ENCODE measurements at regions not wholly inside any gene's neighbourhood (a gene's known extent, or its start where the extent isn't known, plus 50 kb on each side); places are given as distances from the start of the nearest gene placed in this dataset.

- Histone ChIP-seq H3K9me3 (no peaks in the 10 kb centered on the region), H3K4me1 (no peaks in the 10 kb centered on the region), H3K36me3 (no peaks in the 10 kb centered on the region), H3K27ac (no peak overlapping the region), H3K27me3 (replicated peaks in 1 of 7) (no peaks in the 10 kb centered on the region), H3K4me3 (no peak overlapping the region)
- intact Hi-C loops (cut with DNase I; ENCODE audit: low total_unique reads) = no loop called here
- WGBS, 5 donors = 75 to 97% (median 90%) methylated on average over 3 of the region's 3 CpGs
- TF ChIP-seq POLR2AphosphoS5 (IDR thresholded peaks at IDR 0.05) = no peak
- TF ChIP-seq CTCF (IDR thresholded peaks at IDR 0.05 in 8 of 11, conservative IDR thresholded peaks at IDR 0.05 in 3 of 11) = no peak
- TF ChIP-seq POLR2A (IDR thresholded peaks at IDR 0.05) = no peak
- DNase-seq = no peak
Measured at GRCh38 chrX:39016556-39016955, 215.3 kb downstream of the MID1IP1 start.

DNA sequence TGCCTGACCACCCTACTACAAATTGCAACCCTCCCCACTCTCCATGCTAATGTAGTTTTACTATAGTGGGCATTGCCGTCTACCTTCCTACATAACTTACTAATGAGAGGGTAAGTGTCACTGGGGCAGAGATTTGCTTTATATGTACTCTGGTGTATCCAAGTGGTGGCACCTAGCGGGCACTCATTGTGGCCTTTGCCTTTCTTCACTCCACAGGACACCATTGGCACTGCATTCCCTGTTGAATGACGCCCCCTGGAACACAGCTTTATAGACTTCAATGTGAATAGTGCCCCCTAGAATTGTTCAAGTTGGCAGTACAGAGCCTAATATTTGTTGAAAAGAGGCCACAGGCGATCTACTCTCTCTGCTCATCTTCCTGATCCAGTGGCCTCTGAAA, 215.8 kb downstream of the MID1IP1 start:
- no peak for DNase-seq
- H3K27me3 ChIP-seq (replicated peaks in 1 of 7) = no peaks in the 10 kb centered on the region
- H3K4me1 ChIP-seq = no peaks in the 10 kb centered on the region
- intact Hi-C loops (cut with DNase I; ENCODE audit: low total_unique reads) = no loop called here
- no peak overlapping the region for H3K4me3 ChIP-seq
- no peaks in the 10 kb centered on the region for H3K9me3 ChIP-seq
- H3K36me3 ChIP-seq = no peaks in the 10 kb centered on the region
- H3K27ac ChIP-seq = no peak overlapping the region
- WGBS, 5 donors = 73 to 100% (median 88%) methylated on average over 4 of the region's 4 CpGs
- TF ChIP-seq POLR2AphosphoS5 (IDR thresholded peaks at IDR 0.05) (no peak), POLR2A (IDR thresholded peaks at IDR 0.05) (no peak), CTCF (IDR thresholded peaks at IDR 0.05 in 8 of 11, conservative IDR thresholded peaks at IDR 0.05 in 3 of 11) (no peak)

GRCh38 chrX:39017716-39018115, 216.5 kb downstream of the MID1IP1 start:
- TF ChIP-seq POLR2A (IDR thresholded peaks at IDR 0.05) = no peak
- TF ChIP-seq POLR2AphosphoS5 (IDR thresholded peaks at IDR 0.05) = no peak
- TF ChIP-seq CTCF (IDR thresholded peaks at IDR 0.05 in 8 of 11, conservative IDR thresholded peaks at IDR 0.05 in 3 of 11) = no peak
- Histone ChIP-seq H3K27ac (no peak overlapping the region), H3K4me3 (no peak overlapping the region), H3K4me1 (no peaks in the 10 kb centered on the region), H3K27me3 (replicated peaks in 1 of 7) (no peaks in the 10 kb centered on the region), H3K9me3 (no peaks in the 10 kb centered on the region), H3K36me3 (no peaks in the 10 kb centered on the region)
- no peak for DNase-seq
- intact Hi-C loops (cut with DNase I; ENCODE audit: low total_unique reads) = no loop called here
- 60 to 77% (median 71%) methylated on average over 6 of the region's 6 CpGs for WGBS, 5 donors

DNA sequence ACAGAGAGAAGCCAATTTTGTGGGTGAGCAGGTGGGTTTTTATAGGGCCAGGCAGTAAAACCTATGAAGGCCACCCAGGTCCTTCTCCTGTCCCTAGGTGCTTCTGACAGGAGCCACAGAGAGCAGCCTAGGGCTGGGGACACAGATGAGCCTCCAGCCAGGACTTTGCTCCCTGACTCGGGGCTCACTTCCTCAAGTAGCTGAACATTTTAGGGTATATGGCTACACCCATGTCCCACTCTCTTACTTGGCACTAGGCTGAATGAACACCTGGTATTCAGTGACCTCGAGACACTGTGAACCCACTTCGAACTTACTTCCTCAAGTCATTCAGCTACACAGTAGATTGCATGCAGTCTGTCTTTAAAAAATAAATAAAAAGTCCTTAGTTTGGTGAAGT, 217.3 kb downstream of the MID1IP1 start:
- intact Hi-C loops (cut with DNase I; ENCODE audit: low total_unique reads) = no loop called here
- WGBS, 5 donors = 23 to 51% (median 45%) methylated on average over 2 to 3 of the region's 3 CpGs

More for the DNA sequence above, 217.3 kb downstream of the MID1IP1 start:
- Histone ChIP-seq H3K4me1 (no peaks in the 10 kb centered on the region), H3K4me3 (no peak overlapping the region), H3K9me3 (no peaks in the 10 kb centered on the region), H3K36me3 (no peaks in the 10 kb centered on the region), H3K27me3 (replicated peaks in 1 of 7) (no peaks in the 10 kb centered on the region), H3K27ac (no peak overlapping the region)
- DNase-seq = no peak
- TF ChIP-seq CTCF (IDR thresholded peaks at IDR 0.05 in 8 of 11, conservative IDR thresholded peaks at IDR 0.05 in 3 of 11) = no peak
- no peak for TF ChIP-seq POLR2AphosphoS5 (IDR thresholded peaks at IDR 0.05)
- no peak for TF ChIP-seq POLR2A (IDR thresholded peaks at IDR 0.05)

Measured in spleen (tissue), 11 donors.